Activated CD8-positive, alpha-beta memory T cell treated with anti-CD3 and anti-CD28 coated beads, Interleukin-2, amount 50 U/mL, for 4 hours (primary cell): ENCODE measurements at regions not wholly inside any gene's neighbourhood (a gene's known extent, or its start where the extent isn't known, plus 50 kb on each side); places are given as distances from the start of the nearest gene placed in this dataset.

Experiments
- DNase-seq: peaks from one replicate; pipeline ENCODE4 v3.0.0-alpha.2; 2020

- no peak for DNase-seq
These were observed 57.3 kb upstream of the ZNF648 start for GRCh38 chr1:182118851-182119250.

- DNase-seq = no peak
These were observed 53.1 kb upstream of the ZNF648 start for GRCh38 chr1:182114627-182115023.

- DNase-seq = no peak
These were observed 52.5 kb upstream of the ZNF648 start for GRCh38 chr1:182113879-182114626.

- DNase-seq = no peak
These were observed 50.0 kb upstream of the ZNF648 start for GRCh38 chr1:182111496-182111895.
